ENCODE measurements at regions not wholly inside any gene's neighbourhood (a gene's known extent, or its start where the extent isn't known, plus 50 kb on each side); places are given as distances from the start of the nearest gene placed in this dataset.
A peak's percentile ranks its signal among the peaks of the same experiment; 100 is the strongest.

GRCh38 chr2:158732573-158733429 lies 62.3 kb upstream of the DAPL1 start:
- no peak for ATAC-seq
- Mint-ChIP-seq H3K9me3 (no peaks in the 10 kb centered on the region), H3K27me3 (peaks cover 8% of the 10 kb centered on the region)

GRCh38 chr2:158733430-158733755 lies 61.7 kb upstream of the DAPL1 start:
- H3K9me3 Mint-ChIP-seq: no peaks in the 10 kb centered on the region
- no peak overlapping the region for H3K4me3 Mint-ChIP-seq
- ATAC-seq: no peak
- no peaks in the 10 kb centered on the region for H3K36me3 Mint-ChIP-seq
- H3K27ac Mint-ChIP-seq: no peak overlapping the region
- H3K27me3 Mint-ChIP-seq: peaks cover 8% of the 10 kb centered on the region
- H3K4me1 Mint-ChIP-seq: no peaks in the 10 kb centered on the region

More at GRCh38 chr2:158732573-158733429, 62.3 kb upstream of the DAPL1 start:
- Mint-ChIP-seq H3K4me3 (no peak overlapping the region), H3K4me1 (no peaks in the 10 kb centered on the region), H3K27ac (no peak overlapping the region), H3K36me3 (no peaks in the 10 kb centered on the region)

GRCh38 chr2:158734442-158734841 lies 60.7 kb upstream of the DAPL1 start:
- no peaks in the 10 kb centered on the region for H3K36me3 Mint-ChIP-seq
- peaks cover 8% of the 10 kb centered on the region for H3K27me3 Mint-ChIP-seq
- no peak overlapping the region for H3K4me3 Mint-ChIP-seq
- no peaks in the 10 kb centered on the region for H3K4me1 Mint-ChIP-seq
- H3K27ac Mint-ChIP-seq: no peak overlapping the region
- ATAC-seq: no peak
- H3K9me3 Mint-ChIP-seq: no peaks in the 10 kb centered on the region

GRCh38 chr2:158735822-158736580 lies 59.1 kb upstream of the DAPL1 start:
- no peak for ATAC-seq
- no peak overlapping the region for H3K27ac Mint-ChIP-seq
- H3K9me3 Mint-ChIP-seq: no peaks in the 10 kb centered on the region
- no peak overlapping the region for H3K4me3 Mint-ChIP-seq
- no peaks in the 10 kb centered on the region for H3K36me3 Mint-ChIP-seq
- peaks cover 8% of the 10 kb centered on the region for H3K27me3 Mint-ChIP-seq
- no peaks in the 10 kb centered on the region for H3K4me1 Mint-ChIP-seq

GRCh38 chr2:158738363-158738762 lies 56.8 kb upstream of the DAPL1 start:
- Mint-ChIP-seq H3K27me3 (peaks cover 8% of the 10 kb centered on the region), H3K4me3 (no peak overlapping the region), H3K36me3 (no peaks in the 10 kb centered on the region), H3K4me1 (no peaks in the 10 kb centered on the region), H3K9me3 (no peaks in the 10 kb centered on the region), H3K27ac (no peak overlapping the region)
- no peak for ATAC-seq

- Mint-ChIP-seq H3K4me3 (no peak overlapping the region), H3K27me3 (peaks cover 9% of the 10 kb centered on the region), H3K4me1 (no peaks in the 10 kb centered on the region), H3K27ac (no peak overlapping the region), H3K9me3 (no peaks in the 10 kb centered on the region), H3K36me3 (no peaks in the 10 kb centered on the region)
- ATAC-seq: no peak
Measured at GRCh38 chr2:158740127-158740526, 55.0 kb upstream of the DAPL1 start.

- Mint-ChIP-seq H3K4me3 (no peak overlapping the region), H3K27me3 (peaks cover 14% of the 10 kb centered on the region), H3K4me1 (no peaks in the 10 kb centered on the region), H3K9me3 (no peaks in the 10 kb centered on the region), H3K36me3 (no peaks in the 10 kb centered on the region), H3K27ac (no peak overlapping the region)
- ATAC-seq: no peak
Measured at GRCh38 chr2:158740621-158741020, 54.5 kb upstream of the DAPL1 start.

- no peaks in the 10 kb centered on the region for H3K9me3 Mint-ChIP-seq
- no peak overlapping the region for H3K4me3 Mint-ChIP-seq
- peaks cover 23% of the 10 kb centered on the region for H3K27me3 Mint-ChIP-seq
- no peak overlapping the region for H3K27ac Mint-ChIP-seq
- no peaks in the 10 kb centered on the region for H3K4me1 Mint-ChIP-seq
- H3K36me3 Mint-ChIP-seq: no peaks in the 10 kb centered on the region
- no peak for ATAC-seq
Measured at GRCh38 chr2:158741625-158742024, 53.5 kb upstream of the DAPL1 start.

GRCh38 chr2:158742536-158742935 lies 52.6 kb upstream of the DAPL1 start:
- no peak for ATAC-seq
- no peaks in the 10 kb centered on the region for H3K4me1 Mint-ChIP-seq
- H3K27ac Mint-ChIP-seq: no peak overlapping the region
- no peak overlapping the region for H3K4me3 Mint-ChIP-seq
- no peaks in the 10 kb centered on the region for H3K9me3 Mint-ChIP-seq
- peaks cover 25% of the 10 kb centered on the region for H3K27me3 Mint-ChIP-seq
- H3K36me3 Mint-ChIP-seq: no peaks in the 10 kb centered on the region

- Mint-ChIP-seq H3K27me3 (peaks cover 25% of the 10 kb centered on the region), H3K4me1 (no peaks in the 10 kb centered on the region), H3K9me3 (no peaks in the 10 kb centered on the region), H3K36me3 (no peaks in the 10 kb centered on the region), H3K27ac (no peak overlapping the region), H3K4me3 (no peak overlapping the region)
- no peak for ATAC-seq
Measured at GRCh38 chr2:158743466-158743865, 51.7 kb upstream of the DAPL1 start.

GRCh38 chr2:158743879-158744278 lies 51.2 kb upstream of the DAPL1 start:
- ATAC-seq: no peak
- H3K4me3 Mint-ChIP-seq: no peak overlapping the region
- no peaks in the 10 kb centered on the region for H3K9me3 Mint-ChIP-seq
- H3K36me3 Mint-ChIP-seq: no peaks in the 10 kb centered on the region
- no peaks in the 10 kb centered on the region for H3K4me1 Mint-ChIP-seq
- H3K27me3 Mint-ChIP-seq: peaks cover 25% of the 10 kb centered on the region
- H3K27ac Mint-ChIP-seq: no peak overlapping the region

- Mint-ChIP-seq H3K4me1 (no peaks in the 10 kb centered on the region), H3K27ac (no peak overlapping the region), H3K4me3 (no peak overlapping the region), H3K27me3 (peaks cover 25% of the 10 kb centered on the region), H3K36me3 (no peaks in the 10 kb centered on the region), H3K9me3 (no peaks in the 10 kb centered on the region)
- ATAC-seq: peak; percentile 55
Measured at GRCh38 chr2:158745067-158745865, 49.9 kb upstream of the DAPL1 start.
